ENCODE measurements at regions not wholly inside any gene's neighbourhood (a gene's known extent, or its start where the extent isn't known, plus 50 kb on each side); places are given as distances from the start of the nearest gene placed in this dataset.

- no peaks in the 10 kb centered on the region for H3K4me1 Mint-ChIP-seq
- H2AFZ ChIP-seq (ENCODE audit: low read length): no peak overlapping the region
Measured at GRCh38 chr2:56483081-56483480, 299.3 kb downstream of the CCDC85A start.

More at GRCh38 chr2:56483081-56483480, 299.3 kb downstream of the CCDC85A start:
- no peak overlapping the region for H2BK15ac ChIP-seq (ENCODE audit: low read depth, low read length)
- no peak overlapping the region for H3K23ac ChIP-seq (ENCODE audit: insufficient read length, low read depth, low read length)
- H3K4me1 ChIP-seq (ENCODE audit: insufficient read depth, low read length): no peaks in the 10 kb centered on the region
- H3K79me2 ChIP-seq (ENCODE audit: insufficient read depth, low read length): no peaks in the 10 kb centered on the region
- H3K9me3 ChIP-seq (ENCODE audit: control insufficient read depth, low read depth, low read length): no peaks in the 10 kb centered on the region
- no peak overlapping the region for H3K18ac ChIP-seq (ENCODE audit: insufficient read length, low read depth, low read length)
- H2AK5ac ChIP-seq (ENCODE audit: insufficient read length, low read length): no peak overlapping the region
- no peak overlapping the region for H3K4me2 ChIP-seq (ENCODE audit: insufficient read depth, insufficient read length, low read length)
- no peak overlapping the region for H2BK20ac ChIP-seq (ENCODE audit: low read depth, low read length, poor library complexity, severe bottlenecking)
- no peak overlapping the region for H4K8ac ChIP-seq (replicated peaks; ENCODE audit: insufficient read length, low read depth, low read length)
- no peak overlapping the region for H3K27ac ChIP-seq (ENCODE audit: insufficient read length, low read depth, low read length)
- Mint-ChIP-seq H3K36me3 (ENCODE audit: insufficient read depth in 1 of 3, low read depth in 3 of 3) (no peaks in the 10 kb centered on the region), H3K9me3 (no peaks in the 10 kb centered on the region), H3K4me3 (no peak overlapping the region), H3K27ac (no peak overlapping the region), H3K27me3 (ENCODE audit: low read depth) (no peaks in the 10 kb centered on the region)
- H3K79me1 ChIP-seq (ENCODE audit: insufficient read depth, low read depth, low read length, poor library complexity, severe bottlenecking): no peaks in the 10 kb centered on the region
- H3K56ac ChIP-seq (ENCODE audit: insufficient read length, low read depth, low read length): no peak overlapping the region
- H4K91ac ChIP-seq (ENCODE audit: insufficient read length, low read depth, low read length): no peak overlapping the region
- H2BK120ac ChIP-seq (ENCODE audit: low read depth, low read length, poor library complexity, severe bottlenecking): no peak overlapping the region
- H3K14ac ChIP-seq (ENCODE audit: insufficient read depth, low read length): no peak overlapping the region
- H2BK5ac ChIP-seq (ENCODE audit: insufficient read length, low read length): no peak overlapping the region
- no peak overlapping the region for H2BK12ac ChIP-seq (ENCODE audit: insufficient read length, low read depth, low read length)
- H4K5ac ChIP-seq (ENCODE audit: insufficient read length, low read depth, low read length): no peak overlapping the region
- H3K4ac ChIP-seq (ENCODE audit: low read depth, low read length): no peak overlapping the region
- WGBS (ENCODE audit: extremely low coverage, insufficient read length, low lambda C conversion rate): no CpG with 5 or more reads among the region's 2 CpGs
- no peaks in the 10 kb centered on the region for H4K20me1 ChIP-seq (ENCODE audit: control insufficient read depth, insufficient read depth, insufficient read length)
- no peaks in the 10 kb centered on the region for H3K23me2 ChIP-seq (ENCODE audit: insufficient read length, low read depth, low read length, poor library complexity, severe bottlenecking)
- H3T11ph ChIP-seq (ENCODE audit: low read length): no peak overlapping the region
- no peak for DNase-seq
- H3K9ac ChIP-seq (ENCODE audit: extremely low read depth, insufficient read length, low read length): no peak overlapping the region
- no peak for TF ChIP-seq CTCF (conservative IDR thresholded peaks at IDR 0.05)
- H3K27me3 ChIP-seq (ENCODE audit: insufficient read depth, low read length): no peaks in the 10 kb centered on the region

All from H9 (cell line).